Keratinocyte (primary cell): ENCODE measurements at regions not wholly inside any gene's neighbourhood (a gene's known extent, or its start where the extent isn't known, plus 50 kb on each side); places are given as distances from the start of the nearest gene placed in this dataset.

Experiments used
- DNase-seq: peaks from one replicate; pipeline ENCODE4 v3.0.0-alpha.2; 2011; ENCODE audit warnings: low read depth, missing footprints, low spot score
- FAIRE-seq: peaks from 2 replicates; lab custom pipeline; 2011; peaks lifted over from hg19 to GRCh38; lab: Jason Lieb, UNC
- H2AFZ ChIP-seq: 2 replicates; pipeline ENCODE4 v1.6.0; 2012; ENCODE audit warnings: low read length, control low read depth, inconsistent platforms; ENCODE audit not compliant: control insufficient read depth
- H3K27ac ChIP-seq: 2 replicates; pipeline ENCODE4 v1.5.1; 2011; ENCODE audit warnings: low read length; ENCODE audit not compliant: control insufficient read depth, insufficient read depth
- H3K27me3 ChIP-seq: 3 replicates; pipeline ENCODE4 v1.6.0; 2011; ENCODE audit warnings: low read length; ENCODE audit not compliant: control insufficient read depth, insufficient read depth; ENCODE audit errors: extremely low read depth
- H3K36me3 ChIP-seq, 2 experiments: 2 replicates in 1 of 2; 3 replicates in 1 of 2; pipeline ENCODE4 v1.5.1; 2011; ENCODE audit warnings: low read length in 2 of 2, mild to moderate bottlenecking in 1 of 2; ENCODE audit not compliant: control insufficient read depth in 2 of 2, insufficient read depth in 2 of 2; ENCODE audit errors: extremely low read depth in 1 of 2
- H3K4me1 ChIP-seq: 3 replicates; pipeline ENCODE4 v1.5.1; 2011; ENCODE audit warnings: low read length; ENCODE audit not compliant: control insufficient read depth, insufficient read depth; ENCODE audit errors: extremely low read depth
- H3K4me2 ChIP-seq: 3 replicates; pipeline ENCODE4 v1.6.0; 2011; ENCODE audit warnings: low read depth, low read length; ENCODE audit not compliant: control insufficient read depth, insufficient read depth; ENCODE audit errors: extremely low read depth
- H3K4me3 ChIP-seq, 3 experiments: fragments of 200-600 bp in 1 of 3; sonication (generic) in 1 of 3; 2 replicates in 2 of 3; 3 replicates in 1 of 3; pipeline ENCODE4 v1.5.1; 2011 to 2016; ENCODE audit warnings: low read length in 3 of 3, mild to moderate bottlenecking in 3 of 3, control low read depth in 2 of 3, inconsistent platforms in 1 of 3, low read depth in 1 of 3, mixed read lengths in 1 of 3, mixed run types in 1 of 3, moderate library complexity in 1 of 3; ENCODE audit not compliant: control insufficient read depth in 2 of 3, insufficient read depth in 2 of 3; ENCODE audit errors: extremely low read depth in 1 of 3
- H3K79me2 ChIP-seq: 2 replicates; pipeline ENCODE4 v1.6.0; 2012; ENCODE audit warnings: low read length; ENCODE audit not compliant: control insufficient read depth, insufficient read depth
- H3K9ac ChIP-seq: 3 replicates; pipeline ENCODE4 v1.6.0; 2011; ENCODE audit warnings: low read length; ENCODE audit not compliant: control insufficient read depth, insufficient read depth; ENCODE audit errors: extremely low read depth
- H3K9me1 ChIP-seq: 3 replicates; pipeline ENCODE4 v1.6.0; 2011; ENCODE audit warnings: low read length; ENCODE audit not compliant: control insufficient read depth, insufficient read depth; ENCODE audit errors: extremely low read depth
- H3K9me3 ChIP-seq: 2 replicates; pipeline ENCODE4 v1.5.1; 2012; ENCODE audit warnings: low read depth, low read length; ENCODE audit not compliant: control insufficient read depth
- H4K20me1 ChIP-seq: 3 replicates; pipeline ENCODE4 v1.6.0; 2011; ENCODE audit warnings: low read length; ENCODE audit not compliant: control insufficient read depth, insufficient read depth; ENCODE audit errors: extremely low read depth
- EZH2 ChIP-seq: IDR thresholded peaks from one replicate; pipeline ENCODE4 v1.6.1; 2012; ENCODE audit warnings: inconsistent platforms, mild to moderate bottlenecking, low read length, moderate library complexity
- dilution Hi-C: fragments of 300-500 bp; cut with MboI; formaldehyde crosslinking; loops from one replicate; pipeline ENCODE4 v1.7.0; 2020; ENCODE audit warnings: low sequenced_read_pairs; ENCODE audit not compliant: extremely low pct_ligation_motif_present
- TF ChIP-seq, protein P1 (sequence below), 3 experiments: IDR thresholded peaks in 1 of 3; conservative IDR thresholded peaks in 1 of 3; optimal IDR thresholded peaks in 1 of 3; 2 replicates in 2 of 3; 3 replicates in 1 of 3; pipeline versions ENCODE3 to v1.5.1; 2011; ENCODE audit warnings: low read length in 3 of 3, mild to moderate bottlenecking in 3 of 3, moderate library complexity in 2 of 3, control low read depth in 1 of 3, inconsistent platforms in 1 of 3; ENCODE audit not compliant: insufficient read depth in 2 of 3; ENCODE audit errors: extremely low read depth in 1 of 3

- dilution Hi-C loops, result no loop called here
- TF ChIP-seq, protein P1, sequence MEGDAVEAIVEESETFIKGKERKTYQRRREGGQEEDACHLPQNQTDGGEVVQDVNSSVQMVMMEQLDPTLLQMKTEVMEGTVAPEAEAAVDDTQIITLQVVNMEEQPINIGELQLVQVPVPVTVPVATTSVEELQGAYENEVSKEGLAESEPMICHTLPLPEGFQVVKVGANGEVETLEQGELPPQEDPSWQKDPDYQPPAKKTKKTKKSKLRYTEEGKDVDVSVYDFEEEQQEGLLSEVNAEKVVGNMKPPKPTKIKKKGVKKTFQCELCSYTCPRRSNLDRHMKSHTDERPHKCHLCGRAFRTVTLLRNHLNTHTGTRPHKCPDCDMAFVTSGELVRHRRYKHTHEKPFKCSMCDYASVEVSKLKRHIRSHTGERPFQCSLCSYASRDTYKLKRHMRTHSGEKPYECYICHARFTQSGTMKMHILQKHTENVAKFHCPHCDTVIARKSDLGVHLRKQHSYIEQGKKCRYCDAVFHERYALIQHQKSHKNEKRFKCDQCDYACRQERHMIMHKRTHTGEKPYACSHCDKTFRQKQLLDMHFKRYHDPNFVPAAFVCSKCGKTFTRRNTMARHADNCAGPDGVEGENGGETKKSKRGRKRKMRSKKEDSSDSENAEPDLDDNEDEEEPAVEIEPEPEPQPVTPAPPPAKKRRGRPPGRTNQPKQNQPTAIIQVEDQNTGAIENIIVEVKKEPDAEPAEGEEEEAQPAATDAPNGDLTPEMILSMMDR (optimal IDR thresholded peaks at IDR 0.05 in 1 of 3, IDR thresholded peaks at IDR 0.05 in 1 of 3, conservative IDR thresholded peaks at IDR 0.05 in 1 of 3; ENCODE audit: extremely low read depth in 1 of 3, insufficient read depth in 2 of 3, low read length in 3 of 3), result no peak
- TF ChIP-seq EZH2, result no peak
- peaks cover 2% of the 10 kb centered on the region for H3K9me3 ChIP-seq
- no peak overlapping the region for H3K4me2 ChIP-seq
- no peaks in the 10 kb centered on the region for H3K36me3 ChIP-seq
- no peaks in the 10 kb centered on the region for H4K20me1 ChIP-seq
- no peaks in the 10 kb centered on the region for H3K27me3 ChIP-seq
- no peak overlapping the region for H3K27ac ChIP-seq
- no peaks in the 10 kb centered on the region for H3K79me2 ChIP-seq
- H3K4me3 ChIP-seq, result no peak overlapping the region
- FAIRE-seq, result no peak
- no peak overlapping the region for H3K9ac ChIP-seq
- H3K9me1 ChIP-seq, result no peaks in the 10 kb centered on the region
- DNase-seq, result no peak
- no peaks in the 10 kb centered on the region for H3K4me1 ChIP-seq
- H2AFZ ChIP-seq, result no peak overlapping the region
These were observed 73.8 kb upstream of the OPCML start for GRCh38 chr11:133606124-133606523.

DNA sequence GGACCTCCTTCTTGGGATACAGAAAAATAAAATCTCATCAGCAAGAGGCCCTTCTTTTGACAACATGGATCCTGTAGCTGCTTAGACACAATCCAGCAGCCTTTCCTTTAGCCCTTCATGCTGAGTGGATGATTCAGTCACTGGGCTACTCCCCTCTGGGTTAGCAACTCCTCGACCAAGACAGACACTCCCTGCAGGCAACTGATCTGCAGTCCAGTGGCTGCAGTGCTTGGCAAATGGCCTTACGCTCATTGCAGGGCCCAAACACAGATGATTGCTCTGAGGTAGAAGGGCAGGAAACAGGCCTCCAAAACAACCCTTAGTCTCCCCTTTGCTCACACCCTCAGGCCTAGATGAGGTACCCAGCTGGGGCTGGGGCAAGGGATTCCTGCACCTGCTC is 73.2 kb upstream of the OPCML start:
- TF ChIP-seq, protein P1 (optimal IDR thresholded peaks at IDR 0.05 in 1 of 3, IDR thresholded peaks at IDR 0.05 in 1 of 3, conservative IDR thresholded peaks at IDR 0.05 in 1 of 3; ENCODE audit: extremely low read depth in 1 of 3, insufficient read depth in 2 of 3, low read length in 3 of 3), result no peak
- FAIRE-seq (no peak), DNase-seq (no peak)
- Histone ChIP-seq H3K9me1 (no peaks in the 10 kb centered on the region), H3K4me3 (no peak overlapping the region), H3K4me1 (no peaks in the 10 kb centered on the region), H3K9me3 (peaks cover 2% of the 10 kb centered on the region), H3K4me2 (no peak overlapping the region), H3K36me3 (no peaks in the 10 kb centered on the region), H3K79me2 (no peaks in the 10 kb centered on the region), H3K9ac (no peak overlapping the region), H3K27ac (no peak overlapping the region), H4K20me1 (no peaks in the 10 kb centered on the region), H3K27me3 (no peaks in the 10 kb centered on the region), H2AFZ (no peak overlapping the region)
- dilution Hi-C loops, result no loop called here
